Lower lobe of right lung (tissue), 2 donors: ENCODE measurements at regions not wholly inside any gene's neighbourhood (a gene's known extent, or its start where the extent isn't known, plus 50 kb on each side); places are given as distances from the start of the nearest gene placed in this dataset.

Experiments used
- ATAC-seq, 2 donors: fragments of 200-7000 bp; cut with Tn5 transposase; one replicate each; pipeline ENCODE4 v1.9.1; 2020 to 2022; ENCODE audit warnings: mild to moderate bottlenecking in 2 of 2, moderate library complexity in 2 of 2
- DNase-seq: peaks from one replicate; pipeline ENCODE4 v3.0.0-alpha.2; 2020
- H3K27ac ChIP-seq: fragments of 200-600 bp; one replicate; pipeline ENCODE4 v1.8.0; 2022
- H3K27me3 ChIP-seq: fragments of 200-600 bp; one replicate; pipeline ENCODE4 v1.8.0; 2022; ENCODE audit warnings: low read depth
- H3K36me3 ChIP-seq: fragments of 200-600 bp; one replicate; pipeline ENCODE4 v1.8.0; 2022; ENCODE audit warnings: mild to moderate bottlenecking
- H3K4me1 ChIP-seq: fragments of 200-600 bp; one replicate; pipeline ENCODE4 v1.8.0; 2022
- H3K4me3 ChIP-seq: fragments of 200-600 bp; one replicate; pipeline ENCODE4 v1.8.0; 2022; ENCODE audit warnings: mild to moderate bottlenecking
- H3K9me3 ChIP-seq: fragments of 200-600 bp; one replicate; pipeline ENCODE4 v1.8.0; 2022
- intact Hi-C: fragments of 100-400 bp; cut with DNase I; formaldehyde crosslinking; loops from one replicate; pipeline ENCODE4 v1.11.0; 2022
- TF ChIP-seq, protein P1 (sequence below): fragments of 200-600 bp; IDR thresholded peaks from one replicate; pipeline ENCODE4 v1.8.0; 2022; ENCODE audit warnings: antibody characterized with exemption, mild to moderate bottlenecking
- donor health status: DM: no; HTN: yes; CAD: no; lungs with severe emphysema.

GRCh38 chr12:98275131-98275475 lies 240.3 kb upstream of the TMPO start:
- Histone ChIP-seq H3K27me3 (no peaks in the 10 kb centered on the region), H3K4me1 (no peaks in the 10 kb centered on the region), H3K9me3 (no peaks in the 10 kb centered on the region), H3K4me3 (no peak overlapping the region), H3K27ac (no peak overlapping the region), H3K36me3 (no peaks in the 10 kb centered on the region)
- DNase-seq (no peak), ATAC-seq (no peak)
- intact Hi-C loops = no loop called here
- TF ChIP-seq, protein P1, sequence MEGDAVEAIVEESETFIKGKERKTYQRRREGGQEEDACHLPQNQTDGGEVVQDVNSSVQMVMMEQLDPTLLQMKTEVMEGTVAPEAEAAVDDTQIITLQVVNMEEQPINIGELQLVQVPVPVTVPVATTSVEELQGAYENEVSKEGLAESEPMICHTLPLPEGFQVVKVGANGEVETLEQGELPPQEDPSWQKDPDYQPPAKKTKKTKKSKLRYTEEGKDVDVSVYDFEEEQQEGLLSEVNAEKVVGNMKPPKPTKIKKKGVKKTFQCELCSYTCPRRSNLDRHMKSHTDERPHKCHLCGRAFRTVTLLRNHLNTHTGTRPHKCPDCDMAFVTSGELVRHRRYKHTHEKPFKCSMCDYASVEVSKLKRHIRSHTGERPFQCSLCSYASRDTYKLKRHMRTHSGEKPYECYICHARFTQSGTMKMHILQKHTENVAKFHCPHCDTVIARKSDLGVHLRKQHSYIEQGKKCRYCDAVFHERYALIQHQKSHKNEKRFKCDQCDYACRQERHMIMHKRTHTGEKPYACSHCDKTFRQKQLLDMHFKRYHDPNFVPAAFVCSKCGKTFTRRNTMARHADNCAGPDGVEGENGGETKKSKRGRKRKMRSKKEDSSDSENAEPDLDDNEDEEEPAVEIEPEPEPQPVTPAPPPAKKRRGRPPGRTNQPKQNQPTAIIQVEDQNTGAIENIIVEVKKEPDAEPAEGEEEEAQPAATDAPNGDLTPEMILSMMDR = no peak

DNA sequence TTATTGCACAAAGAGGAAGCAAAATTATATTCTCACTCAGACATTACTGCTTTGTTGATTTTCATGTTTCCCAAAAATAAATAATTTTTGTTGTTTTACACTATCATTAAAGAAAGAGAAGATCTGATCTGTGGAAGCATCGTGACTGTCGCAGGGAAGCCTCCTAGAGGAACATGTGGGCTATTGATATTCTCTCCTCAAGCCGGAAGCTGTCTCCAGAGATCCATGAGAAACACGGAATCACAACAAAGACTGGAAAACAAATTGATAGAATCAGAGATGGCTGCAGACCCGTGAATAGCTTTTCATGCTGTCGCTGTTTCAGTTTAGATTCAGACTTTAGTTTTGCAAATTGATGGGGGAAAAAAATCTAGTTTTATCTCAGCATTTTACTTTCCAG lies 235.2 kb upstream of the TMPO start:
- no peak overlapping the region for H3K4me3 ChIP-seq
- intact Hi-C loops = no loop called here
- H3K27me3 ChIP-seq = no peaks in the 10 kb centered on the region
- no peak for DNase-seq
- ATAC-seq = no peak
- H3K36me3 ChIP-seq = no peaks in the 10 kb centered on the region
- H3K9me3 ChIP-seq = no peaks in the 10 kb centered on the region
- TF ChIP-seq, protein P1 = no peak
- H3K27ac ChIP-seq = no peak overlapping the region
- H3K4me1 ChIP-seq = no peaks in the 10 kb centered on the region

GRCh38 chr12:98280621-98281020 lies 234.8 kb upstream of the TMPO start:
- no peaks in the 10 kb centered on the region for H3K36me3 ChIP-seq
- H3K27me3 ChIP-seq = peaks cover 3% of the 10 kb centered on the region
- no peak for ATAC-seq
- no peaks in the 10 kb centered on the region for H3K4me1 ChIP-seq
- DNase-seq = no peak
- H3K4me3 ChIP-seq = no peak overlapping the region
- intact Hi-C loops = no loop called here
- no peak overlapping the region for H3K27ac ChIP-seq
- H3K9me3 ChIP-seq = no peaks in the 10 kb centered on the region
- TF ChIP-seq, protein P1 = no peak

DNA sequence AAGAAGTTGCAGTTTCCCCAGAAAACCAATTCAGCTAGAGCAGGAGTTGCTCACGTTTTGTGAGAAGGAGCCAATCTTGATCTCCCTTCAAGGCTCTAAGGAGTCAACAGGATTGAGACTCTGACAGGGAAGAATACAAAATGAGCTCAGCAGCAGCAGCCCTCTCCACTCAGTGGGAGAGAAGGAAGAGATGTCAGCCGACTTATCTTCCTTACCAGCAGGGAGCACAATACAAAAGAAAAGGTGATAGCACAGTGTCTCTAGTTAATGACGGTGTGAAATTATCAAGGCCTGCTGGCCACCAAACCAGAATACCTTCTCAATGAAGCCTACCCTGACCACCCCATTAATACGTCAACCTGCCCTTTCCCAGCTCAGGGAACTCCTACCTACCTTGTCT lies 223.6 kb upstream of the TMPO start:
- intact Hi-C loops = no loop called here
- no peak overlapping the region for H3K4me3 ChIP-seq
- TF ChIP-seq, protein P1 = no peak
- no peak overlapping the region for H3K27ac ChIP-seq
- no peaks in the 10 kb centered on the region for H3K36me3 ChIP-seq
- ATAC-seq (no peak), DNase-seq (no peak)
- no peaks in the 10 kb centered on the region for H3K4me1 ChIP-seq
- H3K27me3 ChIP-seq = no peaks in the 10 kb centered on the region
- H3K9me3 ChIP-seq = no peaks in the 10 kb centered on the region

- H3K27ac ChIP-seq = no peak overlapping the region
- no peak for DNase-seq
- intact Hi-C loops = no loop called here
Measured at GRCh38 chr12:98294051-98294805, 221.2 kb upstream of the TMPO start.

More at GRCh38 chr12:98294051-98294805, 221.2 kb upstream of the TMPO start:
- H3K36me3 ChIP-seq = no peaks in the 10 kb centered on the region
- no peaks in the 10 kb centered on the region for H3K9me3 ChIP-seq
- ATAC-seq = no peak
- TF ChIP-seq, protein P1 = no peak
- H3K4me3 ChIP-seq = no peak overlapping the region
- H3K27me3 ChIP-seq = no peaks in the 10 kb centered on the region
- no peaks in the 10 kb centered on the region for H3K4me1 ChIP-seq
